Fibroblast of lung (primary cell): ENCODE measurements at regions not wholly inside any gene's neighbourhood (a gene's known extent, or its start where the extent isn't known, plus 50 kb on each side); places are given as distances from the start of the nearest gene placed in this dataset.

Experiments
- DNase-seq, 2 donors: peaks; one replicate each; pipeline versions ENCODE4 v3.0.0 to v3.0.0-alpha.2; 2010; ENCODE audit warnings: low read depth in 2 of 2
- H2AFZ ChIP-seq: 2 replicates; pipeline ENCODE4 v1.5.1; 2012; ENCODE audit warnings: low read length, control low read depth, inconsistent platforms
- H3K27ac ChIP-seq: 2 replicates; pipeline ENCODE4 v1.5.1; 2011; ENCODE audit warnings: low read length, control low read depth; ENCODE audit not compliant: insufficient read depth
- H3K27me3 ChIP-seq: 2 replicates; pipeline ENCODE4 v1.5.1; 2011; ENCODE audit warnings: mild to moderate bottlenecking, low read length; ENCODE audit not compliant: control insufficient read depth, insufficient read depth
- H3K36me3 ChIP-seq: 2 replicates; pipeline ENCODE4 v1.5.1; 2011; ENCODE audit warnings: low read length; ENCODE audit not compliant: control insufficient read depth, insufficient read depth
- H3K4me1 ChIP-seq: 2 replicates; pipeline ENCODE4 v1.5.1; 2011; ENCODE audit warnings: low read length; ENCODE audit not compliant: control insufficient read depth, insufficient read depth; ENCODE audit errors: extremely low read depth
- H3K4me2 ChIP-seq: 2 replicates; pipeline ENCODE4 v1.5.1; 2011; ENCODE audit warnings: low read length, control low read depth; ENCODE audit not compliant: insufficient read depth; ENCODE audit errors: extremely low read depth
- H3K4me3 ChIP-seq, 4 experiments: fragments of 200-600 bp in 1 of 4; sonication (generic) in 1 of 4; replicated peaks in 1 of 4; 2 replicates each; pipeline ENCODE4 v1.5.1; 2011 to 2016; ENCODE audit warnings: low read length in 4 of 4, low read depth in 3 of 4, mild to moderate bottlenecking in 3 of 4, control low read depth in 2 of 4, inconsistent platforms in 1 of 4, mixed read lengths in 1 of 4; ENCODE audit not compliant: insufficient read depth in 1 of 4; ENCODE audit errors: control extremely low read depth in 1 of 4
- H3K79me2 ChIP-seq: 2 replicates; pipeline ENCODE4 v1.5.1; 2012; ENCODE audit warnings: mild to moderate bottlenecking, low read length, inconsistent platforms; ENCODE audit not compliant: control insufficient read depth, insufficient read depth
- H3K9ac ChIP-seq: 2 replicates; pipeline ENCODE4 v1.5.1; 2011; ENCODE audit warnings: mild to moderate bottlenecking, low read length, control low read depth; ENCODE audit not compliant: insufficient read depth
- H3K9me3 ChIP-seq: 2 replicates; pipeline ENCODE4 v1.5.1; 2012; ENCODE audit warnings: low read depth, low read length; ENCODE audit not compliant: control insufficient read depth, insufficient read depth
- H4K20me1 ChIP-seq: 2 replicates; pipeline ENCODE4 v1.5.1; 2011; ENCODE audit warnings: low read length; ENCODE audit not compliant: control insufficient read depth, insufficient read depth; ENCODE audit errors: extremely low read depth
- EZH2 ChIP-seq: IDR thresholded peaks from 2 replicates; pipeline ENCODE4 v1.5.1; 2012; ENCODE audit warnings: low read length, control low read depth, mild to moderate bottlenecking; ENCODE audit errors: missing control alignments
- TF ChIP-seq, protein P1 (sequence below), 2 donors: IDR thresholded peaks in 1 of 2; conservative IDR thresholded peaks in 1 of 2; 1 replicate in 1 of 2; 2 replicates in 1 of 2; pipeline ENCODE4 v1.5.1; 2011 to 2012; ENCODE audit warnings: low read length in 2 of 2, control low read depth in 1 of 2, inconsistent platforms in 1 of 2, low read depth in 1 of 2, mild to moderate bottlenecking in 1 of 2

DNA sequence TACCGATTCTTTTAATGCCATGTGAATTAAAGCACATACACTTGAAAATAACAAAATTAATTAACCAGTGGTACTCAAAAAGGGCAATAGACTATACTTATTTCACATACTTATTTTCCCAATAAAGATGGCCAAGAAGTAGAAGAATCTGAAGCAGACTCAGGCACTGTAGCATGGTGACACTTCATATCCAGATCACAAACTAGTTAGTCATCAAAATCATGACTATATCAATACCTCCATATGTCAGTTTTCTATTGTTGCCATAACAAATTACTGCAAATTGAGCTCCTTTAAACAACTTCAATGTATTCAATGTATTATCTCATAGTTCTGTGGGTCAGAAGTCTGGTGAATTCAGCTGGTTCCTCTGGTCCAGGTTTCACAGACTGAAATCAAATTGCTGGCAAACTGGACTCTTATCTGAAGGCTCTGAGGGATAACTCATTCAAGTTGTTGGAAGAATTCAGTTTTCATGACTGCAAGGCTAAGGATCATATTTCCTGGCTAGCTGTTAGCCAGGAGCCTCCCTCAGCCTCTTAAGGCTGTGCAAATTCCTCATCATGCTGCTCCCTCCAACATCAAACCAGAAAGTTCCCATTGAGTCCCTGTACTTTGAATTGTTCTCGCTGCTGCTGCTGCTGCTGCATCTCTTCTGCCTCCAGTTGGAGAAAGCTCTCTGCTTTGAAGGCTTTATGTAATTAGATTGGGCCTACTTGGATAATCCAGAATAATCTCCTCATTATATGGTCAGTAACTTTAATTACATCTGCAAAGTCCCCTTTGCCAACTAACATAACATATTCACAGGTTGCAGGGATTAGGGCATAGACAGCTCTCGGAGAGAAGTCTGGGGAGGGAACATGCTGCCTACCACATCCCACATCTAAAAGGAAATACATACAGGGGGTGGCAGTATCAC, 91.5 kb downstream of the MRPL39 start:
- Histone ChIP-seq H3K79me2 (no peaks in the 10 kb centered on the region), H3K9me3 (no peaks in the 10 kb centered on the region), H3K4me3 (no peak overlapping the region), H3K27ac (no peak overlapping the region), H2AFZ (no peak overlapping the region), H3K4me2 (no peak overlapping the region), H3K36me3 (no peaks in the 10 kb centered on the region), H3K27me3 (no peaks in the 10 kb centered on the region), H4K20me1 (no peaks in the 10 kb centered on the region), H3K4me1 (no peaks in the 10 kb centered on the region), H3K9ac (no peak overlapping the region)
- TF ChIP-seq, protein P1, sequence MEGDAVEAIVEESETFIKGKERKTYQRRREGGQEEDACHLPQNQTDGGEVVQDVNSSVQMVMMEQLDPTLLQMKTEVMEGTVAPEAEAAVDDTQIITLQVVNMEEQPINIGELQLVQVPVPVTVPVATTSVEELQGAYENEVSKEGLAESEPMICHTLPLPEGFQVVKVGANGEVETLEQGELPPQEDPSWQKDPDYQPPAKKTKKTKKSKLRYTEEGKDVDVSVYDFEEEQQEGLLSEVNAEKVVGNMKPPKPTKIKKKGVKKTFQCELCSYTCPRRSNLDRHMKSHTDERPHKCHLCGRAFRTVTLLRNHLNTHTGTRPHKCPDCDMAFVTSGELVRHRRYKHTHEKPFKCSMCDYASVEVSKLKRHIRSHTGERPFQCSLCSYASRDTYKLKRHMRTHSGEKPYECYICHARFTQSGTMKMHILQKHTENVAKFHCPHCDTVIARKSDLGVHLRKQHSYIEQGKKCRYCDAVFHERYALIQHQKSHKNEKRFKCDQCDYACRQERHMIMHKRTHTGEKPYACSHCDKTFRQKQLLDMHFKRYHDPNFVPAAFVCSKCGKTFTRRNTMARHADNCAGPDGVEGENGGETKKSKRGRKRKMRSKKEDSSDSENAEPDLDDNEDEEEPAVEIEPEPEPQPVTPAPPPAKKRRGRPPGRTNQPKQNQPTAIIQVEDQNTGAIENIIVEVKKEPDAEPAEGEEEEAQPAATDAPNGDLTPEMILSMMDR (conservative IDR thresholded peaks at IDR 0.05 in 1 of 2, IDR thresholded peaks at IDR 0.05 in 1 of 2; ENCODE audit: low read depth in 1 of 2, low read length in 2 of 2) = no peak
- TF ChIP-seq EZH2 = no peak
- DNase-seq = peak; percentile 60 to 68

DNA sequence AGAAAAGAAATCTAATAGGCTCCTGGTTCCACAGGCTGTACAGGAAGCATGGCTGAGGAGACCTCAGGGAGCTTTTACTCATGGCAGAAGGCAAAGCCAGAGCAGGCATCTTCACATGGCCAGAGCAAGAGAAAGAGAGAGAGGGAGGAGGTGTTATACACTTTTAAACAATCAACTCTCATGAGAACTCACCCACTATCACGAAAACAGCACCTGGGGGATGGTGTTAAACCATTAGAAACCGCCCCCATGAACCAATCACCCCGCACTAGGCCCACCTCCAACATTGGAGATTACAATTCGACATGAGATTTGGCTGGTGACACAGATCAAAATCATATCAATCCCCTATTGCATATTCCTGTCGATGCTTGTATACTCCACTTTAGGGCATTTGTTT, 93.5 kb downstream of the MRPL39 start:
- Histone ChIP-seq H3K9ac (no peak overlapping the region), H3K36me3 (no peaks in the 10 kb centered on the region), H4K20me1 (no peaks in the 10 kb centered on the region), H3K9me3 (no peaks in the 10 kb centered on the region), H3K79me2 (no peaks in the 10 kb centered on the region), H3K4me1 (no peaks in the 10 kb centered on the region), H3K4me3 (no peak overlapping the region), H3K4me2 (no peak overlapping the region), H3K27me3 (no peaks in the 10 kb centered on the region), H3K27ac (no peak overlapping the region), H2AFZ (no peak overlapping the region)
- TF ChIP-seq EZH2 = no peak
- TF ChIP-seq, protein P1 (conservative IDR thresholded peaks at IDR 0.05 in 1 of 2, IDR thresholded peaks at IDR 0.05 in 1 of 2; ENCODE audit: low read depth in 1 of 2, low read length in 2 of 2) = no peak
- no peak for DNase-seq

DNA sequence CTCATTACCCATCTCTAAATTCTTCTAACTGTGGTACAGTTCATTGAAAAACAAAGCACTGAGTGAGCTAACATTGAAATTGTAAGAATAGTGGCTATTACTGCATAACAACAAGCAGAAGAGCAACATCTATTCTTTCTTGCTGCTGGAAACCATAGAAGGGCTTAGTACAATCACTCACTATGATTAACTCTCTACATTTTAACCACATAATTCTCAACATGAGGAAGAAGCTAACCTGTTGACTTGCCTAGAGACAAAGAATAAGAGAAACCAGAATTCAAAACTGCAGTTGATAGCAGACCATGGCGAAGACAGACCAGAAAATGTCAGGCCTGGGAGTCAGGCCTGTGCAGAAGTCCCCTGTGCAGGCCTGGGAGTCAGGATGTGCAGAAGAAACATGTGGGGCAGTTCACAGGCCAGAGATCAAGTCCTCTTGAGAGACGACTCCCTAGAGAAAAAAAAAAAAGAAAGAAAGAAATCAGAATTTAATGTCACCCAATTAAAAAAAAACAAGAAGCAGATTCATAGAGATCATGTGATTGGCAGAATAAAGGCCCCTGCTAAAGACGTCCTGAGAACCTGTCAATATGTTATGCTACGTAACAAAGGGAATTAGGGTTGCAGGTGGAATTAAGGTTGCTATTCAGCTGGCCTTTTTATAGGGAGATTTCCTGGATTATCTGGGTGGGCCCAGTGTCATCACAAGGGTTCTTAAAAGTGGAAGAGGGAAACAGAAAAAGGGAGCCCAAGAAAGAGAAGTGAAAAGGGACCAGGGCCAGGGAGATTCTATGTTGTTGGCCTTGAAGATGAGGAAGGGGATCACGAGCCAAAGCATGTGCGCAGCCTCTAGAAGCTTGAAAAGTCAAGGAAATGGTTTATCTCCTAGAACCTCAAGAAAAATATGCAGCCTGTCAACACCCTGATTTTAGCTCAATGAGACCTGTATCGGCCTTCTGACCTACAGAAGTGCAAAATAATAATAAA, 94.9 kb downstream of the MRPL39 start:
- no peaks in the 10 kb centered on the region for H3K27me3 ChIP-seq
- H3K9me3 ChIP-seq = no peaks in the 10 kb centered on the region
- TF ChIP-seq, protein P1 (conservative IDR thresholded peaks at IDR 0.05 in 1 of 2, IDR thresholded peaks at IDR 0.05 in 1 of 2; ENCODE audit: low read depth in 1 of 2, low read length in 2 of 2) = no peak
- no peak for TF ChIP-seq EZH2
- no peak for DNase-seq
- no peak overlapping the region for H3K4me2 ChIP-seq
- H3K9ac ChIP-seq = no peak overlapping the region
- no peaks in the 10 kb centered on the region for H4K20me1 ChIP-seq
- no peaks in the 10 kb centered on the region for H3K79me2 ChIP-seq
- H3K4me3 ChIP-seq = no peak overlapping the region
- no peaks in the 10 kb centered on the region for H3K36me3 ChIP-seq
- no peak overlapping the region for H3K27ac ChIP-seq
- H2AFZ ChIP-seq = no peak overlapping the region
- H3K4me1 ChIP-seq = no peaks in the 10 kb centered on the region
